Caco-2 (cell line): ENCODE measurements at regions not wholly inside any gene's neighbourhood (a gene's known extent, or its start where the extent isn't known, plus 50 kb on each side); places are given as distances from the start of the nearest gene placed in this dataset.

Source experiments
- BruUV-seq: library from RNA; stranded (reverse); fragments of 400-500 nt; replicated peaks from 2 replicates; lab custom pipeline; 2021; lab: Mats Ljungman, UMichigan
- CTCF ChIA-PET: fragments of 300-600 bp; sonication (Branson Sonifier 250); formaldehyde crosslinking; loops from one replicate; lab custom pipeline; 2022; ENCODE audit warnings: antibody characterized with exemption; lab: Charles Lee
- POLR2A ChIA-PET: fragments of 300-600 bp; sonication (Branson Sonifier 250); formaldehyde crosslinking; loops from one replicate; lab custom pipeline; 2022; ENCODE audit warnings: antibody characterized with exemption; lab: Charles Lee
- DNase-seq, 2 experiments: peaks; one replicate each; pipeline versions ENCODE4 v3.0.0 to v3.0.0-alpha.2; 2020 to 2022
- H3K27me3 ChIP-seq: replicated peaks from 2 replicates; pipeline ENCODE4 v1.6.0; 2011; ENCODE audit warnings: low read length; ENCODE audit not compliant: control insufficient read depth, insufficient read depth
- H3K36me3 ChIP-seq: 2 replicates; pipeline ENCODE4 v1.5.1; 2011; ENCODE audit warnings: low read length; ENCODE audit not compliant: control insufficient read depth, insufficient read depth
- H3K4me1 ChIP-seq: fragments of 250-450 bp; sonication (Bioruptor Pico); 2 replicates; pipeline ENCODE4 v1.5.1; 2020; ENCODE audit warnings: mild to moderate bottlenecking
- H3K4me3 ChIP-seq: 2 replicates; pipeline ENCODE4 v1.5.1; 2011; ENCODE audit warnings: low read depth, mild to moderate bottlenecking, control low read depth, low read length
- H3K9me3 ChIP-seq: fragments of 250-450 bp; sonication (Bioruptor Pico); 2 replicates; pipeline ENCODE4 v1.5.1; 2020; ENCODE audit warnings: mild to moderate bottlenecking, moderate library complexity
- H3K27ac Mint-ChIP-seq: one replicate; pipeline ENCODE4 v1.8.0; 2022; ENCODE audit warnings: mixed read lengths; ENCODE audit not compliant: unreplicated experiment
- H3K27me3 Mint-ChIP-seq: one replicate; pipeline ENCODE4 v1.8.0; 2022; ENCODE audit warnings: mixed read lengths; ENCODE audit not compliant: insufficient read depth, unreplicated experiment
- H3K36me3 Mint-ChIP-seq: one replicate; pipeline ENCODE4 v1.8.0; 2022; ENCODE audit warnings: mild to moderate bottlenecking, mixed read lengths; ENCODE audit not compliant: insufficient read depth, unreplicated experiment
- H3K4me1 Mint-ChIP-seq: one replicate; pipeline ENCODE4 v1.8.0; 2022; ENCODE audit warnings: low read depth, mixed read lengths; ENCODE audit not compliant: unreplicated experiment
- H3K4me3 Mint-ChIP-seq: one replicate; pipeline ENCODE4 v1.8.0; 2022; ENCODE audit warnings: mild to moderate bottlenecking, moderate library complexity, mixed read lengths; ENCODE audit not compliant: unreplicated experiment
- H3K9me3 Mint-ChIP-seq: one replicate; pipeline ENCODE4 v1.8.0; 2022; ENCODE audit warnings: mixed read lengths; ENCODE audit not compliant: unreplicated experiment
- intact Hi-C: fragments of 100-400 bp; cut with micrococcal nuclease; formaldehyde crosslinking; loops from one replicate; pipeline ENCODE4 v1.10.0; 2022; ENCODE audit not compliant: unreplicated experiment
- TF ChIP-seq, protein P1 (sequence below), 2 experiments: fragments of 200-600 bp in 1 of 2; IDR thresholded peaks; 1 replicate in 1 of 2; 2 replicates in 1 of 2; pipeline versions ENCODE4 v1.5.1 to v1.8.0; 2011 to 2022; ENCODE audit warnings: antibody characterized with exemption in 1 of 2, control low read depth in 1 of 2, inconsistent platforms in 1 of 2, low read depth in 1 of 2, low read length in 1 of 2, mild to moderate bottlenecking in 1 of 2, moderate library complexity in 1 of 2; ENCODE audit not compliant: insufficient read depth in 1 of 2, severe bottlenecking in 1 of 2, unreplicated experiment in 1 of 2

DNA sequence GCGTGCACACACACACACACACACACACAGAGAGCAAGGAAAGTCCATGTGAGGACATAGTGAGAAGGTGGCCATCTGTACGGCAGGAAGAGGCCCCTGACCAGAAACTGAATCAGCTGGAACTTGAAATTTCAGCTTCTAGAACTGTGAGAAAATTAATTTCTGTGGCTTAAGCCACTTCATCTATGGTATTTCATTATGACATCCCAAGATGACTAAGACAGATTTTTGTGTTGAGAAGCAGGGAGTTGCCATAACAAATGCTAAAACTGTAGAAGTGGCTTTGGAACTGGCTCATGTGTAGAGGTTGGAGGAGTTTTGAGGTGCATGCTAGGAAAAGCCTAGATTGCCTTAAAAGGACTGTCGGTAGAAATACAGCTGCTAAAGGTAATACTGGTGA, 63.4 kb upstream of the ZBTB7C start:
- CTCF ChIA-PET, result no interaction called here
- H3K27me3 Mint-ChIP-seq, result peaks cover 2% of the 10 kb centered on the region
- intact Hi-C loops, result no loop called here

GRCh38 chr18:48470484-48471180, 61.4 kb upstream of the ZBTB7C start:
- H3K4me3 Mint-ChIP-seq, result no peak overlapping the region
- no peaks in the 10 kb centered on the region for H3K36me3 Mint-ChIP-seq
- intact Hi-C loops, result no loop called here
- POLR2A ChIA-PET, result no interaction called here
- TF ChIP-seq, protein P1, sequence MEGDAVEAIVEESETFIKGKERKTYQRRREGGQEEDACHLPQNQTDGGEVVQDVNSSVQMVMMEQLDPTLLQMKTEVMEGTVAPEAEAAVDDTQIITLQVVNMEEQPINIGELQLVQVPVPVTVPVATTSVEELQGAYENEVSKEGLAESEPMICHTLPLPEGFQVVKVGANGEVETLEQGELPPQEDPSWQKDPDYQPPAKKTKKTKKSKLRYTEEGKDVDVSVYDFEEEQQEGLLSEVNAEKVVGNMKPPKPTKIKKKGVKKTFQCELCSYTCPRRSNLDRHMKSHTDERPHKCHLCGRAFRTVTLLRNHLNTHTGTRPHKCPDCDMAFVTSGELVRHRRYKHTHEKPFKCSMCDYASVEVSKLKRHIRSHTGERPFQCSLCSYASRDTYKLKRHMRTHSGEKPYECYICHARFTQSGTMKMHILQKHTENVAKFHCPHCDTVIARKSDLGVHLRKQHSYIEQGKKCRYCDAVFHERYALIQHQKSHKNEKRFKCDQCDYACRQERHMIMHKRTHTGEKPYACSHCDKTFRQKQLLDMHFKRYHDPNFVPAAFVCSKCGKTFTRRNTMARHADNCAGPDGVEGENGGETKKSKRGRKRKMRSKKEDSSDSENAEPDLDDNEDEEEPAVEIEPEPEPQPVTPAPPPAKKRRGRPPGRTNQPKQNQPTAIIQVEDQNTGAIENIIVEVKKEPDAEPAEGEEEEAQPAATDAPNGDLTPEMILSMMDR (IDR thresholded peaks at IDR 0.05; ENCODE audit: insufficient read depth in 1 of 2, low read depth in 1 of 2, low read length in 1 of 2, severe bottlenecking in 1 of 2, unreplicated experiment in 1 of 2), result no peak
- no TSS peak for BruUV-seq
- Histone ChIP-seq H3K9me3 (no peaks in the 10 kb centered on the region), H3K27me3 (no peaks in the 10 kb centered on the region), H3K4me3 (no peak overlapping the region), H3K36me3 (no peaks in the 10 kb centered on the region), H3K4me1 (no peaks in the 10 kb centered on the region)
- CTCF ChIA-PET, result no interaction called here
- H3K27ac Mint-ChIP-seq, result no peak overlapping the region
- H3K9me3 Mint-ChIP-seq, result no peaks in the 10 kb centered on the region
- H3K4me1 Mint-ChIP-seq, result no peaks in the 10 kb centered on the region
- DNase-seq, result no peak
- H3K27me3 Mint-ChIP-seq, result peaks cover 2% of the 10 kb centered on the region

More for the DNA sequence above, 63.4 kb upstream of the ZBTB7C start:
- H3K4me3 Mint-ChIP-seq, result no peak overlapping the region
- Histone ChIP-seq H3K27me3 (no peaks in the 10 kb centered on the region), H3K4me3 (no peak overlapping the region), H3K4me1 (peaks cover 4% of the 10 kb centered on the region; the same call in 1 of the 2 replicates), H3K9me3 (no peaks in the 10 kb centered on the region), H3K36me3 (no peaks in the 10 kb centered on the region)
- no TSS peak for BruUV-seq
- TF ChIP-seq, protein P1 (IDR thresholded peaks at IDR 0.05; ENCODE audit: insufficient read depth in 1 of 2, low read depth in 1 of 2, low read length in 1 of 2, severe bottlenecking in 1 of 2, unreplicated experiment in 1 of 2), result no peak
- no peak overlapping the region for H3K27ac Mint-ChIP-seq
- H3K36me3 Mint-ChIP-seq, result no peaks in the 10 kb centered on the region
- DNase-seq, result no peak
- H3K4me1 Mint-ChIP-seq, result no peaks in the 10 kb centered on the region
- POLR2A ChIA-PET, result no interaction called here
- no peaks in the 10 kb centered on the region for H3K9me3 Mint-ChIP-seq

DNA sequence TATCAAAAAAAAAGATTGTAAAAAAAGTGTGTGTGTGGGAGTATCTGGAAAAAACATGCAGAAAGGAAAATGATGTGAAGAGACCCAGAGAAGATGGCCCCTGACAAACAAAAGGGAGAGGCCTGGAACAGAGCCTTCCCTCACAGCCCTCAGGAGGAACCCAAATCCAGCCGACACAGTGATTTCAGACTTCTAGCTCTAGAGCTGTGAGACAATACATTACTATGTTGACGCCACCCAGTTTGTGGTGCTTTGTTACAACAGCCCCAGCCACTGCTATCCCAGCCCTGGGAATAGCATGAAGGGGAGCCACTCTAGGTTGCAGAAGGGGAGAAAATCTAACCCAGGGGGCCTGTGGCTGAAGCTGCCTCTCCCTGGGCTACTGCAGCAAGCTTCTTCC, 59.0 kb upstream of the ZBTB7C start:
- no TSS peak for BruUV-seq
- Histone ChIP-seq H3K4me1 (no peaks in the 10 kb centered on the region), H3K27me3 (no peaks in the 10 kb centered on the region), H3K4me3 (no peak overlapping the region), H3K9me3 (no peaks in the 10 kb centered on the region), H3K36me3 (no peaks in the 10 kb centered on the region)
- ChIA-PET POLR2A (no interaction called here), CTCF (no interaction called here)
- TF ChIP-seq, protein P1 (IDR thresholded peaks at IDR 0.05; ENCODE audit: insufficient read depth in 1 of 2, low read depth in 1 of 2, low read length in 1 of 2, severe bottlenecking in 1 of 2, unreplicated experiment in 1 of 2), result no peak
- no peak for DNase-seq
- Mint-ChIP-seq H3K4me1 (no peaks in the 10 kb centered on the region), H3K27me3 (peaks cover 2% of the 10 kb centered on the region), H3K4me3 (no peak overlapping the region), H3K36me3 (no peaks in the 10 kb centered on the region), H3K27ac (no peak overlapping the region), H3K9me3 (no peaks in the 10 kb centered on the region)
- intact Hi-C loops, result loop anchor here (5.0 kb wide), 1 partner anchor 436 kb away; no protein-coding TSS in a partner anchor
